Breast epithelium (tissue), 3 donors: ENCODE measurements at regions not wholly inside any gene's neighbourhood (a gene's known extent, or its start where the extent isn't known, plus 50 kb on each side); places are given as distances from the start of the nearest gene placed in this dataset.

Experiments used
- POLR2A ChIP-seq: fragments of 450-650 bp; IDR thresholded peaks from one replicate; pipeline ENCODE4 v1.6.1; 2016; ENCODE audit warnings: antibody characterized with exemption, mild to moderate bottlenecking, moderate library complexity
- POLR2AphosphoS5 ChIP-seq, 3 donors: sonication (generic); formaldehyde crosslinking; IDR thresholded peaks; one replicate each; pipeline ENCODE4 v1.6.1; 2017; ENCODE audit warnings: antibody characterized with exemption in 3 of 3
- TF ChIP-seq, protein P1 (sequence below), 3 donors: fragments of 450-650 bp; IDR thresholded peaks; one replicate each; pipeline ENCODE4 v1.5.1; 2016 to 2017; ENCODE audit warnings: antibody characterized with exemption in 3 of 3, mild to moderate bottlenecking in 3 of 3, moderate library complexity in 3 of 3

DNA sequence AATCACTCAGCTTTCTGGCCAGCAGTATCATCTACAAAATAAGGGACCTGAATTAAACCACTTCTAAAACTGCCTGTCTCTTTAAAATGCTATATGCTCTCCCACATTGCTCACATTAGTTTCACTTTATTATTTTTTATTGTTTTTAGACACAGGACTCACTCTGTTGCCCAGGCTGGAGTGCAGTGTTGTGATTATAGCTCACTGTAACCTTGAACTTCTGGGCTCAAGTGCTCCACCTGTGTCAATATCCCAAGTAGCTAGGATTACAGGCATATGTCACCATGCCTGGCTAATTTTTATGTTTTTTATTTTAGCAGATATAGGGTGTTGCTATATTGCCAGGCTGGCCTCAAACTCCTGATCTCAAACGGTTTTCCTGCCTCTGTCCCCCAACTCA lies 591.3 kb upstream of the ZNF804A start:
- TF ChIP-seq POLR2A (no peak), POLR2AphosphoS5 (IDR thresholded peaks at IDR 0.05) (no peak)
- TF ChIP-seq, protein P1, sequence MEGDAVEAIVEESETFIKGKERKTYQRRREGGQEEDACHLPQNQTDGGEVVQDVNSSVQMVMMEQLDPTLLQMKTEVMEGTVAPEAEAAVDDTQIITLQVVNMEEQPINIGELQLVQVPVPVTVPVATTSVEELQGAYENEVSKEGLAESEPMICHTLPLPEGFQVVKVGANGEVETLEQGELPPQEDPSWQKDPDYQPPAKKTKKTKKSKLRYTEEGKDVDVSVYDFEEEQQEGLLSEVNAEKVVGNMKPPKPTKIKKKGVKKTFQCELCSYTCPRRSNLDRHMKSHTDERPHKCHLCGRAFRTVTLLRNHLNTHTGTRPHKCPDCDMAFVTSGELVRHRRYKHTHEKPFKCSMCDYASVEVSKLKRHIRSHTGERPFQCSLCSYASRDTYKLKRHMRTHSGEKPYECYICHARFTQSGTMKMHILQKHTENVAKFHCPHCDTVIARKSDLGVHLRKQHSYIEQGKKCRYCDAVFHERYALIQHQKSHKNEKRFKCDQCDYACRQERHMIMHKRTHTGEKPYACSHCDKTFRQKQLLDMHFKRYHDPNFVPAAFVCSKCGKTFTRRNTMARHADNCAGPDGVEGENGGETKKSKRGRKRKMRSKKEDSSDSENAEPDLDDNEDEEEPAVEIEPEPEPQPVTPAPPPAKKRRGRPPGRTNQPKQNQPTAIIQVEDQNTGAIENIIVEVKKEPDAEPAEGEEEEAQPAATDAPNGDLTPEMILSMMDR (IDR thresholded peaks at IDR 0.05), result no peak
